Mesothelial cell of epicardium (in vitro differentiated cells): ENCODE measurements at regions not wholly inside any gene's neighbourhood (a gene's known extent, or its start where the extent isn't known, plus 50 kb on each side); places are given as distances from the start of the nearest gene placed in this dataset.
"Not testable (repeated sequence)": the region's sequence is repeated elsewhere in the genome, so short reads cannot be mapped to it uniquely, and the experiment has no call there.

Experiments
- DNase-seq, 2 experiments: peaks; one replicate each; pipeline ENCODE4 v3.0.0; 2021; ENCODE audit warnings: low spot score in 2 of 2; ENCODE audit not compliant: unreplicated experiment in 2 of 2
- H3K27ac Mint-ChIP-seq: 2 replicates; pipeline ENCODE4 v1.8.0; 2021; ENCODE audit warnings: mixed read lengths
- H3K27me3 Mint-ChIP-seq: 2 replicates; pipeline ENCODE4 v1.8.0; 2021; ENCODE audit warnings: low read depth, mixed read lengths
- H3K36me3 Mint-ChIP-seq: 2 replicates; pipeline ENCODE4 v1.8.0; 2021; ENCODE audit warnings: mixed read lengths
- H3K4me1 Mint-ChIP-seq: 2 replicates; pipeline ENCODE4 v1.8.0; 2021; ENCODE audit warnings: mixed read lengths
- H3K4me3 Mint-ChIP-seq: 2 replicates; pipeline ENCODE4 v1.8.0; 2021; ENCODE audit warnings: mild to moderate bottlenecking, moderate library complexity, mixed read lengths
- H3K9me3 Mint-ChIP-seq: 2 replicates; pipeline ENCODE4 v1.8.0; 2021; ENCODE audit warnings: mixed read lengths
- CTCF ChIP-seq: fragments of 200-600 bp; sonication (generic); IDR thresholded peaks from one replicate; pipeline ENCODE4 v1.5.0; 2021; ENCODE audit warnings: antibody characterized with exemption; ENCODE audit not compliant: unreplicated experiment

GRCh38 chr14:22180045-22180444, 409.0 kb downstream of the DAD1 start:
- peaks cover 2% of the 10 kb centered on the region for H3K27me3 Mint-ChIP-seq
- no peaks in the 10 kb centered on the region for H3K9me3 Mint-ChIP-seq
- H3K36me3 Mint-ChIP-seq = no peaks in the 10 kb centered on the region
- H3K4me1 Mint-ChIP-seq = no peaks in the 10 kb centered on the region
- no peak overlapping the region for H3K27ac Mint-ChIP-seq
- TF ChIP-seq CTCF = no peak
- no peak overlapping the region for H3K4me3 Mint-ChIP-seq
- no peak for DNase-seq

- Mint-ChIP-seq H3K4me1 (no peaks in the 10 kb centered on the region), H3K36me3 (no peaks in the 10 kb centered on the region), H3K4me3 (no peak overlapping the region), H3K9me3 (no peaks in the 10 kb centered on the region), H3K27me3 (peaks cover 2% of the 10 kb centered on the region), H3K27ac (no peak overlapping the region)
- DNase-seq = no peak
- TF ChIP-seq CTCF = no peak
These were observed 409.8 kb downstream of the DAD1 start for GRCh38 chr14:22179190-22179589.

- DNase-seq = no peak
- no peaks in the 10 kb centered on the region for H3K4me1 Mint-ChIP-seq
- H3K9me3 Mint-ChIP-seq = no peaks in the 10 kb centered on the region
These were observed 410.6 kb downstream of the DAD1 start for GRCh38 chr14:22178333-22178839.

GRCh38 chr14:22177870-22178269, 411.2 kb downstream of the DAD1 start:
- Mint-ChIP-seq H3K9me3 (no peaks in the 10 kb centered on the region), H3K4me3 (no peak overlapping the region), H3K4me1 (no peaks in the 10 kb centered on the region), H3K27me3 (peaks cover 2% of the 10 kb centered on the region), H3K36me3 (no peaks in the 10 kb centered on the region), H3K27ac (no peak overlapping the region)
- DNase-seq = no peak
- TF ChIP-seq CTCF = no peak

More at GRCh38 chr14:22178333-22178839, 410.6 kb downstream of the DAD1 start:
- no peak for TF ChIP-seq CTCF
- Mint-ChIP-seq H3K27me3 (peaks cover 2% of the 10 kb centered on the region), H3K27ac (no peak overlapping the region), H3K36me3 (no peaks in the 10 kb centered on the region), H3K4me3 (no peak overlapping the region)

- no peaks in the 10 kb centered on the region for H3K36me3 Mint-ChIP-seq
- DNase-seq = no peak
- TF ChIP-seq CTCF = no peak
- H3K27ac Mint-ChIP-seq = no peak overlapping the region
- H3K4me1 Mint-ChIP-seq = no peaks in the 10 kb centered on the region
- no peak overlapping the region for H3K4me3 Mint-ChIP-seq
- H3K9me3 Mint-ChIP-seq = no peaks in the 10 kb centered on the region
- peaks cover 2% of the 10 kb centered on the region for H3K27me3 Mint-ChIP-seq
These were observed 412.1 kb downstream of the DAD1 start for GRCh38 chr14:22176957-22177356.

GRCh38 chr14:22175278-22175558, 413.8 kb downstream of the DAD1 start:
- not testable (repeated sequence) for H3K27me3 Mint-ChIP-seq, H3K4me3 Mint-ChIP-seq, H3K36me3 Mint-ChIP-seq, H3K4me1 Mint-ChIP-seq, H3K9me3 Mint-ChIP-seq, H3K27ac Mint-ChIP-seq, DNase-seq
